HAP-1 (cell line): ENCODE measurements at regions not wholly inside any gene's neighbourhood (a gene's known extent, or its start where the extent isn't known, plus 50 kb on each side); places are given as distances from the start of the nearest gene placed in this dataset.
A peak's percentile ranks its signal among the peaks of the same experiment; 100 is the strongest.
"Not testable (repeated sequence)": the region's sequence is repeated elsewhere in the genome, so short reads cannot be mapped to it uniquely, and the experiment has no call there.

ENCODE experiments used
- DNase-seq, 2 experiments: peaks; one replicate each; pipeline ENCODE4 v3.0.0-alpha.2; 2016 to 2020; ENCODE audit warnings: low spot score in 2 of 2
- H3K27me3 ChIP-seq: fragments of 250-450 bp; sonication (Bioruptor Pico); 2 replicates; pipeline ENCODE4 v1.5.1; 2020; ENCODE audit warnings: low read depth, mild to moderate bottlenecking, moderate library complexity
- H3K36me3 ChIP-seq: fragments of 250-450 bp; sonication (Bioruptor Pico); replicated peaks from 2 replicates; pipeline ENCODE4 v1.5.1; 2020; ENCODE audit warnings: mild to moderate bottlenecking
- H3K4me1 ChIP-seq: fragments of 250-450 bp; sonication (Bioruptor Pico); 2 replicates; pipeline ENCODE4 v1.5.1; 2020; ENCODE audit warnings: mild to moderate bottlenecking
- H3K4me3 ChIP-seq: fragments of 250-450 bp; sonication (Bioruptor Pico); 2 replicates; pipeline ENCODE4 v1.5.1; 2020; ENCODE audit warnings: mild to moderate bottlenecking, moderate library complexity
- H3K9me3 ChIP-seq: fragments of 250-450 bp; sonication (Bioruptor Pico); 2 replicates; pipeline ENCODE4 v1.5.1; 2020; ENCODE audit warnings: mild to moderate bottlenecking, moderate library complexity
- in situ Hi-C: fragments of 300-500 bp; cut with MboI; formaldehyde crosslinking; loops from 3 replicates; pipeline ENCODE4 v1.14.3; 2020; ENCODE audit warnings: low sequenced_read_pairs, inconsistent platforms, mixed read lengths

DNA sequence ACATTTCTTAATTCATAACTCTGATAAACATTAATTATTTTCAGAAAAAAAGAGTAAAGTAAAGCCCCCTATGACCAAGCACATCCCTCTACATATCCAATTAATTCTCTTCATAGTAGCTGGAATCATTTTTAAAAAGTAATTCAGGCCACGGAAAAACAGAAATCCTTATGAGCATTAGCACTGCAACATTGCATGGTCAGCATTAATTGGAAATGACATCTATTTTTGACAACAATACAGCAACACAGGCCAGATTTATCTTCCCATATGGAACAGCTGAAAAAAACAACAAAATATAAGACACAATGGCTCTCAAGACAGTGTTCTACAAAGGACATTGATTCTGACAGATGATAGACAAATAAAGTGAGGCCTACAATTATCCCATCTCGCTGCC lies 236.6 kb downstream of the TMA16 start:
- Histone ChIP-seq H3K27me3 (no peaks in the 10 kb centered on the region), H3K9me3 (peaks cover 4% of the 10 kb centered on the region), H3K36me3 (no peaks in the 10 kb centered on the region), H3K4me1 (no peaks in the 10 kb centered on the region), H3K4me3 (no peak overlapping the region)
- in situ Hi-C loops: no loop called here
- DNase-seq: no peak

DNA sequence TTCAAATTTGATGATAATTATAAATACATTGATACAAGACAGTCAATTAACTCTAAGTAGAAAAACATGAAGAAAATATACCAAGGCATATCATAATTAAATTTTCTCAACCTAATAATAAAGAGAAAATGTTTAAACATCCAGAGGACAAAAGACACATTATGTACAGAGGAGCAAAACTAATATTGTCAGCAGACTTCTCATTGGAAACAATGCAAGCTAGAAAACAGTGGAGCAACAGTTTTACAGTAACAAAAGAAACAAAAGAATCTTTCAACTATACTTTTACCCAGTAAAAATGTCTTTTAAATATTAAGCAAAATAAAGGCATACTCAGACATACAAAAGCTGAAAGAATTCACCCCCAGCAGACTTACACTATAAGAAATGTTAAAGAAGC lies 238.0 kb downstream of the TMA16 start:
- H3K9me3 ChIP-seq: peaks cover 4% of the 10 kb centered on the region
- in situ Hi-C loops: no loop called here
- H3K4me3 ChIP-seq: no peak overlapping the region
- no peaks in the 10 kb centered on the region for H3K36me3 ChIP-seq
- no peak for DNase-seq
- no peaks in the 10 kb centered on the region for H3K27me3 ChIP-seq
- H3K4me1 ChIP-seq: peaks cover 5% of the 10 kb centered on the region

DNA sequence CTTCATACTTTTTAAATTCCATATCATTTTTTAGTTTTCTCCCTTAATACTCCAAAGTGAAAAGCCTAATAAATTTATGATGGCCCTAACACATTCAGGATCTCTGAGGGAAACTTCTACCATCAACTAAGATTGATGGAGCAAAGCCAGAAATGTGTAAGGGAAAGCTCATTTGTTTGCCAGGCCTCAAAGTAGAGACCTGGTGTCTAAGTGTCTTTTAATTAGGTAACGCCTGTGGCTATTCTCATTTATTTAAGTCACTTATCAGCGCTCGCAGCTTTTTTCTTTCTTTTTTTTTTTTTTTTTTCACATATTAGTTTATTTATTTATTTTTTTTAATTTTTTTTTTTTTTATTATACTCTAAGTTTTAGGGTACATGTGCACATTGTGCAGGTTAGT lies 242.4 kb downstream of the TMA16 start:
- no peaks in the 10 kb centered on the region for H3K27me3 ChIP-seq
- peaks cover 4% of the 10 kb centered on the region for H3K9me3 ChIP-seq
- DNase-seq: peak in 1 of 2 experiments; percentile 53
- H3K36me3 ChIP-seq: no peaks in the 10 kb centered on the region
- peaks cover 22% of the 10 kb centered on the region for H3K4me1 ChIP-seq
- no peak overlapping the region for H3K4me3 ChIP-seq
- in situ Hi-C loops: no loop called here

DNA sequence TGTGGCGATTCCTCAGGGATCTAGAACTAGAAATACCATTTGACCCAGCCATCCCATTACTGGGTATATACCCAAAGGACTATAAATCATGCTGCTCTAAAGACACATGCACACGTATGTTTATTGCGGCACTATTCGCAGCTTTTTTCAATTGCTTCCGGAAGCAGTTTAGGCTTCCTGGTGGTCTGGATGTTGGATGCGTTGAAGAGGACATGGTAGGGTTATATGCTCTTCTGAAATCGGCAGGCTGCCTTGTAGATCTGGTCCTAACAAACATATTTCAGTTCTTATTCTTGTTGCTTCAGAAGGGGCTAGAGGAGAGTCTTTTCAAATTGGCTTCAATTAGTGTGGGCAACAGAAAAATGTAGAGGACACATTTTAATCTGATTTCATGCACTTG lies 243.4 kb downstream of the TMA16 start:
- H3K4me1 ChIP-seq: peaks cover 22% of the 10 kb centered on the region
- DNase-seq: peak; percentile 26 to 46
- H3K9me3 ChIP-seq, in situ Hi-C loops, H3K27me3 ChIP-seq, H3K4me3 ChIP-seq, H3K36me3 ChIP-seq: not testable (repeated sequence)

DNA sequence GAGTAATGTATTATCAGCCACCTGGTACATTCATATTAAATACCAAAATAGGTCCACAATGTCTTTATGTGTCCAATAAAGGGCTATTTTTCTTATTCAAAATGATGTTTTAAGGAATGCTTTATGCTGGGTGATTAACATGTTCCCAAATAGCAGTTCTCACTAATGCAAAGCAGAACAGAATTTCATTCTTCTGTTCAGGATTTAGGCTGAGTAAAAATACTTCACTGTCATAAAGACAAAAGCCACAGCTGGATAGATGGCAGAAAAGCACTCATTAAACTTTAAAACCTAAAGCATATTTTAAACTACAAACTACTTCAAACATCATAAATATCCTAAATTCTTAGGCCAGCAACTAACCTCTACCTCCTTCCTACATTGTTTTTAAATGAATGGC lies 244.0 kb downstream of the TMA16 start:
- no peaks in the 10 kb centered on the region for H3K9me3 ChIP-seq
- DNase-seq: peak in 1 of 2 experiments; percentile 97
- no peaks in the 10 kb centered on the region for H3K27me3 ChIP-seq
- H3K4me3 ChIP-seq: no peak overlapping the region
- in situ Hi-C loops: no loop called here
- H3K36me3 ChIP-seq: no peaks in the 10 kb centered on the region
- peaks cover 22% of the 10 kb centered on the region for H3K4me1 ChIP-seq

DNA sequence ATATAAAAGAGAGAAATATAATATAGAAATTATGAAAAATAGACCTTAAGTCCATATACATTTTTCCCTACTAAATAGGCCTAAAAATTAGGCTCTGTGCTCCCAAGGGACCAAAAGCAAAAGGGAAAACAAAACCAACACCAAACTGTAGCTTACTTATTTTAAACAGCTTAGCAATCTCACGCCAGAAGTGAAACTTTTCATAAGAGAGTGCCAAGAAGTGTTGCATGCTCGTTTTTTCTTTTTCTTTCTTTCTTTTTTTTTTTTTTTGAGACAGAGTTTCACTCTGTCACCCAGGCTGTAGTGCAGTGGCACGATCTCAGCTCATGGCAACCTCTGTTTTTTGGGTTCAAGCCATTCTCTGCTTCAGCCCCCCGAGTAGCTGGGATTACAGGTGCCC lies 250.4 kb downstream of the TMA16 start:
- in situ Hi-C loops: no loop called here
- no peak overlapping the region for H3K4me3 ChIP-seq
- H3K27me3 ChIP-seq: no peaks in the 10 kb centered on the region
- DNase-seq: no peak
- no peaks in the 10 kb centered on the region; the same call in 1 of the 2 replicates for H3K4me1 ChIP-seq
- no peaks in the 10 kb centered on the region for H3K9me3 ChIP-seq
- no peaks in the 10 kb centered on the region for H3K36me3 ChIP-seq

DNA sequence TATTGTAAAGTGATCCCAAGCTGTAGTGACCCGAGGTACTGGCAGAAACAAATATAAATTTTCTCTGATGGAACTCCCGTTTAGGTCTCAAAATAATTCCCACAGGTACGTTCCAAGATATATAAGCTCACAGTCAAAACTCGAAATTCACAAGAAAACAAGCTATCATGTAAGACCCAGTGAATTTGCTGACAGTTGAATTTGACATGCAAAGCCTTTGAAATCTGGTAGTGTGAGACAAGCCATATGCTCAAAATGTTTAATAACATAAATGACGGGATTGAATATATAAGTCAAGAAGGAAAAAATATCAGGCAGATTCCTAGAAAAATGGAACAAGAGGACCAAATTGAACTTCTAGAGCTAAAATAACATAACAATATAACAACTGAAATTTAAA lies 252.8 kb downstream of the TMA16 start:
- H3K27me3 ChIP-seq: no peaks in the 10 kb centered on the region
- in situ Hi-C loops: no loop called here

DNA sequence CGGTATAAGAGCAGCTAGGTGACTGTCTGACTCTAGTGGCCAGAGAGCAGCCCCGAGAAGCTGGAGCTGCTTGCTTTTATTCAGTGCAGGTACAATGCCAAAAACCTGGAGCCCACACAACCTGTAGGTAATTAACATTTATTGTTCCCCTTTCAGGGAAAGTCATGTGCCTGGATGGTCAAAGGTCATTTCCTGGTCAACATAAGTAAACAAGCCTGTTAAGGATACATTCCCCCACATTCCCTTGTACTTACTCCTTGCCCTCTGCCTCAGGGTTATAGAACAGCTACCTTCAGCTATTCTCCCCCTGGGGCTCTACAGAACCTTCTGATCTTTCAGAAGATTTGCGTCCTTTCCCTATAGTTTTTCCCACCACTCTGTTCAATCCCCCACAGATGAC lies 253.4 kb downstream of the TMA16 start:
- in situ Hi-C loops: no loop called here
- Histone ChIP-seq H3K4me1 (no peaks in the 10 kb centered on the region), H3K27me3 (no peaks in the 10 kb centered on the region), H3K36me3 (no peaks in the 10 kb centered on the region), H3K9me3 (no peaks in the 10 kb centered on the region), H3K4me3 (no peak overlapping the region)
- DNase-seq: peak in 1 of 2 experiments; percentile 14

More for the DNA sequence above, 252.8 kb downstream of the TMA16 start:
- H3K9me3 ChIP-seq: no peaks in the 10 kb centered on the region
- H3K36me3 ChIP-seq: no peaks in the 10 kb centered on the region
- H3K4me1 ChIP-seq: no peaks in the 10 kb centered on the region
- no peak for DNase-seq
- no peak overlapping the region for H3K4me3 ChIP-seq

DNA sequence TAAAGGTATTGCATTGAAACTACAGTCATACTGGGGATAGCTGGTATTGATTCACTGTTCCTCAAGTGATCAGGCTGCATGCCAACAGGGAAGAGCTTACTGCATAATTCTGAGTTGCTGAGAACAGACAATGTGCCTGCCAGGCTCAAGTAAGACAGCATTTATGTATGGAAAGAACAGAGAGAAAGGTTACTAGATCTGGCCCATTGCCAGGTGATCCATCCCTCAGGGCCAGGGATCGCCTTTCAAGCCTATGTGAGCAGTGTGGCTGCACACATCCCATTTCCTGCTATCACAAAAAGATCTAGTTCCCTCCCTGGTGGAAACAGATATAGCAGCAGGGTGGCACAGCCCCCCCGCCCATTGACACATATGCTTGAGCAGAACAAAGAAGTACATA lies 254.0 kb downstream of the TMA16 start:
- no peaks in the 10 kb centered on the region for H3K27me3 ChIP-seq
- H3K36me3 ChIP-seq: no peaks in the 10 kb centered on the region
- in situ Hi-C loops: no loop called here
- DNase-seq: peak in 1 of 2 experiments; percentile 28
- H3K4me1 ChIP-seq: peaks cover 1% of the 10 kb centered on the region
- H3K9me3 ChIP-seq: no peaks in the 10 kb centered on the region
- no peak overlapping the region for H3K4me3 ChIP-seq

DNA sequence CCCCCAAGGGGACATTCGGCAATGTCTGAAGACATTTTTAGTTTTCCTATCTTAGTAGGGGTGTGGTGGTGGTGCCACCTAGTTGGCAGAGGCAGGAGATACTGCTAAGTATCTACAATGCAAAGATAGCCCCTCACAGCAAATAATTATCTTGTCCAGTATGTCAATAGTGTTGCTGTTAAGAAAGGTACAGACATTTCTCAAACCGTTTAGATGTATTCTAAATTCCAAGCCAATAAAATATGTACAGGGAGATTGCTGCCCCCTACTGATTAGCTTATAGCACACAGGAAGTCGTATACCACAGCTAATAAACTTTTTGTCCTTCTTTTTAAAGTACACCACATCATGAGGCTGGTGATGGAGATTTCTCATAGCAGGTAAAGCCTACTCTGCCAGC lies 260.5 kb downstream of the TMA16 start:
- Histone ChIP-seq H3K36me3 (no peaks in the 10 kb centered on the region), H3K4me1 (peaks cover 3% of the 10 kb centered on the region), H3K27me3 (no peaks in the 10 kb centered on the region), H3K9me3 (no peaks in the 10 kb centered on the region), H3K4me3 (no peak overlapping the region)
- in situ Hi-C loops: loop anchor here (10.0 kb wide), 1 partner anchor 200 kb away; no protein-coding TSS in a partner anchor
- DNase-seq: peak; percentile 16 to 42

DNA sequence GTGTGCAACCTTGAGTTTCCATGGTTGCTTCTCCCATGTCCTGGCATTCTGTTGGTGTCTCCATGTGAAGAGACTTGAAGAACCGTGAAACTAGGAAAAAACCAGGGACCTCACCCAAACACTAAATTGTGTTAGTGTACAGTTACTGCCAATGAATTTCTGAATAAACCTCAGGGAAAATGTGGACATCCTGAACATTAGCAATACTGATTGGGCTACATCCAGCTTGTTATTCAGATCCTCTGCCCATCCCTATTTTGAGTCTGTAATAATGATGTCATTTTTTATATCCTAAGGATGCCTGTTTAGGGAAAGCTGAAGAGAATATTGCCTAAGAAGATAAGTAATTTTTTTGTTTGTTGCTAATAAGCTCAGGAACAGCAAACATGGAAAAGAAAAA lies 262.7 kb downstream of the TMA16 start:
- no peaks in the 10 kb centered on the region for H3K27me3 ChIP-seq
- no peak overlapping the region for H3K4me3 ChIP-seq
- peaks cover 3% of the 10 kb centered on the region for H3K4me1 ChIP-seq
- H3K9me3 ChIP-seq: no peaks in the 10 kb centered on the region
- no peaks in the 10 kb centered on the region for H3K36me3 ChIP-seq
- in situ Hi-C loops: loop anchor here (10.0 kb wide), 1 partner anchor 202 kb away; no protein-coding TSS in a partner anchor
- DNase-seq: no peak

DNA sequence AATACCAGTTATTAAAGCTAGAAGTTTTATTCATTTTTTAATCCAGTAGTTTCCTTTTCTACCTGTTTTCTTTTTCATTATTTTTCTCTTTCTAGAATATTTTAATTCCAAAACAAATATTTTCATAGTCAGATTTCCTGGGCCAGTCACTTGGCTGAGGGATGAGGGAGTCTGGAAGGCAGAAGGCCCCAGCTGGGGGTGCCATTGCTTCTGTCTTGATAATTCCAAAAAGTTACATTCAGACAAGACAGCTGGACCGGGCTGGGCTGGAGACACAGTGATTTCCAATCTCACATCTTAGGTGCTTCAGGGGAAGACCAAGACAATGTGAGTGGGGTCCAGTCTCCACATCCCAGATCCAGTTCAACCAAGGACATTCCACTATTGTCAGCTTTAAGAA lies 263.5 kb downstream of the TMA16 start:
- Histone ChIP-seq H3K4me3 (no peak overlapping the region), H3K4me1 (peaks cover 3% of the 10 kb centered on the region), H3K27me3 (no peaks in the 10 kb centered on the region), H3K36me3 (no peaks in the 10 kb centered on the region), H3K9me3 (no peaks in the 10 kb centered on the region)
- no peak for DNase-seq
- in situ Hi-C loops: loop anchor here (10.0 kb wide), 1 partner anchor 203 kb away; no protein-coding TSS in a partner anchor

DNA sequence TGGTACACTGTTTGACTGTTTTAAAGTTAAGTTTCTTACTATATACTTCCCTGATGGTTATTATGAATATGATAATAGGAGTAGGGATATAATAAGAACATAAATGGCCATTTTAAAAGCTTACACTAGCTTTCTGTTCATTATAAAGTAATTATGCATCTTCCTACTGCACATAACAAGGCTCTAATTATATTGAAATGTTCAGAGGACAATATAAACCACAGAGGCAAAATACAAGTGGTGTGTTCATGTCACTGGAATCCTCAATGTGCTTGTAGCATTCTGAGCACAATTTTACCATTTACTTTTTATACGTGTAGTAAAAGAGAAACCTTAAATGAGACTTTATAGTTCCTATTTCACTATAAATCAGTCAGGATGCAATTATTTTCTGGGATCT lies 268.3 kb downstream of the TMA16 start:
- Histone ChIP-seq H3K4me1 (no peaks in the 10 kb centered on the region; the same call in none of the 2 replicates), H3K36me3 (no peaks in the 10 kb centered on the region), H3K27me3 (no peaks in the 10 kb centered on the region), H3K9me3 (no peaks in the 10 kb centered on the region), H3K4me3 (no peak overlapping the region)
- DNase-seq: no peak
- in situ Hi-C loops: no loop called here

DNA sequence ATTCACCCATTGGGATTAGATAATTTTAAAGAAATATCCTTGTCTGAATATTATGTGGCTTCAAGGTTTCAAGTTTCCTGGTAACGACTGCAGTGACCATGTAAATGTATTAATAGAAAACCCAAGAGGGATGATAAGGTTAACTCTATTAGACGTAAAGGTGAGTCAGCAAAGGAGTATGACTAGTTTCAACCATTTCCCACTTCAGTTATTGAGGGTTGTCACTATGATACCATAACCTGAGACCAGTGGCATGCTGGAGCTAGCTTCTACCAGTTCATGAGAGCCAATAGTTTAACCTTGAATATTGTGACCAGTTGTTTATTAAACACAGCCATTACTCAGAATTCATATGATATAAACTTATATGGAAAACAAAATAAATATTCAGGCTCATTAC lies 270.1 kb downstream of the TMA16 start:
- Histone ChIP-seq H3K4me1 (no peaks in the 10 kb centered on the region; the same call in none of the 2 replicates), H3K36me3 (no peaks in the 10 kb centered on the region), H3K4me3 (no peak overlapping the region), H3K9me3 (no peaks in the 10 kb centered on the region), H3K27me3 (no peaks in the 10 kb centered on the region)
- no peak for DNase-seq
- in situ Hi-C loops: no loop called here

DNA sequence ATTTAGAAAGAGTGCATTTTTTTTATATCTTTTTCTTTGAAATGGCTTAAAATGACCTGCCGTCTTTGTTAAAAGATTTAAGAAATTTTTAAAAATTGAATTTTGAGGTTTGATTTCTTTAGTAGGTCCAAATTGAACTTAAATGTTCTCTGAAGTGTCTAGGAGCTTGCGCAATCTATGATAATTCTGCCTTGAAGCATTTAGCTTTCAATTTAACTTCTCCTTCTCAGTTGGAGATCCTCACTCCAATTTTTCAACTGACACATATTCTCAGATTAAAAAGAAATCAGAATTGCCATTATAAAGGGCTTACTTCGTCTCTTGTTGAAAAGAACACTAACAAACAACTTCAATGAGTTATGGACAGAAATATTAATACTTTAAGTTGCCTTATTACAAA lies 273.5 kb downstream of the TMA16 start:
- H3K9me3 ChIP-seq: no peaks in the 10 kb centered on the region
- no peaks in the 10 kb centered on the region for H3K4me1 ChIP-seq
- no peak for DNase-seq
- no peak overlapping the region for H3K4me3 ChIP-seq
- no peaks in the 10 kb centered on the region for H3K27me3 ChIP-seq
- no peaks in the 10 kb centered on the region for H3K36me3 ChIP-seq
- in situ Hi-C loops: no loop called here
